ENCODE measurements at regions not wholly inside any gene's neighbourhood (a gene's known extent, or its start where the extent isn't known, plus 50 kb on each side); places are given as distances from the start of the nearest gene placed in this dataset.
"Not testable (repeated sequence)": the region's sequence is repeated elsewhere in the genome, so short reads cannot be mapped to it uniquely, and the experiment has no call there.

DNA sequence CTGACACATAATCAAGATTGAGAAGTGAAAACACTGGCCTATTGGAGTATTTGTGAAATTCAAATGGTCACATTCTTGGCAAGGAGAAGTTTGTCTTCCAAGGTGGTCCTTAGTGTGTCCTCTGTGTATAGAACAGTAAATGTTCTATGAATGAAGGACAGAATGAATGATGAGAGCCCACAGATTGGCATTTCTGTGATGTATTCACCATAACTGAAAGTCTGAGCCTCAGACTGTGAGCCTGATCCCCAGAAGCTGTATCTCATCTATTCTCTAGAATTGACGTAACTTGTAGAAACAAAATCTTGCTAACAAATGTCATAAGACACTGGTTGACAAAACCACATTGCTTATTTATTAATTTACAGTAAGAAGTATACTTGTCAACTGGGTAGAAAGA, 111.5 kb upstream of the ETV3 start:
- H3K27ac ChIP-seq: no peak overlapping the region
- intact Hi-C loops (cut with DNase I; ENCODE audit: low total_unique reads): no loop called here
- H3K9me3 ChIP-seq: no peaks in the 10 kb centered on the region
- no peaks in the 10 kb centered on the region for H3K27me3 ChIP-seq
- no peaks in the 10 kb centered on the region for H3K36me3 ChIP-seq (ENCODE audit: low read depth, missing control alignments)
- no peaks in the 10 kb centered on the region for H3K4me1 ChIP-seq
- no peak for TF ChIP-seq POLR2A (IDR thresholded peaks at IDR 0.05)
- TF ChIP-seq, protein P1, sequence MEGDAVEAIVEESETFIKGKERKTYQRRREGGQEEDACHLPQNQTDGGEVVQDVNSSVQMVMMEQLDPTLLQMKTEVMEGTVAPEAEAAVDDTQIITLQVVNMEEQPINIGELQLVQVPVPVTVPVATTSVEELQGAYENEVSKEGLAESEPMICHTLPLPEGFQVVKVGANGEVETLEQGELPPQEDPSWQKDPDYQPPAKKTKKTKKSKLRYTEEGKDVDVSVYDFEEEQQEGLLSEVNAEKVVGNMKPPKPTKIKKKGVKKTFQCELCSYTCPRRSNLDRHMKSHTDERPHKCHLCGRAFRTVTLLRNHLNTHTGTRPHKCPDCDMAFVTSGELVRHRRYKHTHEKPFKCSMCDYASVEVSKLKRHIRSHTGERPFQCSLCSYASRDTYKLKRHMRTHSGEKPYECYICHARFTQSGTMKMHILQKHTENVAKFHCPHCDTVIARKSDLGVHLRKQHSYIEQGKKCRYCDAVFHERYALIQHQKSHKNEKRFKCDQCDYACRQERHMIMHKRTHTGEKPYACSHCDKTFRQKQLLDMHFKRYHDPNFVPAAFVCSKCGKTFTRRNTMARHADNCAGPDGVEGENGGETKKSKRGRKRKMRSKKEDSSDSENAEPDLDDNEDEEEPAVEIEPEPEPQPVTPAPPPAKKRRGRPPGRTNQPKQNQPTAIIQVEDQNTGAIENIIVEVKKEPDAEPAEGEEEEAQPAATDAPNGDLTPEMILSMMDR (IDR thresholded peaks at IDR 0.05): no peak
- WGBS, 2 donors: 92 to 100% methylated on average over 1 of the region's 1 CpG
- no peak for DNase-seq
- no peak overlapping the region for H3K4me3 ChIP-seq

- H3K4me3 ChIP-seq: no peak overlapping the region
- no peaks in the 10 kb centered on the region for H3K4me1 ChIP-seq
- H3K36me3 ChIP-seq (ENCODE audit: low read depth, missing control alignments): no peaks in the 10 kb centered on the region
- DNase-seq: no peak
- no peak overlapping the region for H3K27ac ChIP-seq
- intact Hi-C loops (cut with DNase I; ENCODE audit: low total_unique reads): no loop called here
- WGBS, 2 donors: 60 to 73% methylated on average over 2 of the region's 2 CpGs
- H3K9me3 ChIP-seq: no peaks in the 10 kb centered on the region
- TF ChIP-seq, protein P1 (IDR thresholded peaks at IDR 0.05): no peak
- TF ChIP-seq POLR2A (IDR thresholded peaks at IDR 0.05): no peak
- no peaks in the 10 kb centered on the region for H3K27me3 ChIP-seq
These were observed 111.1 kb upstream of the ETV3 start for GRCh38 chr1:157249326-157249725.

GRCh38 chr1:157247764-157248049, 109.5 kb upstream of the ETV3 start:
- intact Hi-C loops (cut with DNase I; ENCODE audit: low total_unique reads); H3K27me3 ChIP-seq; H3K27ac ChIP-seq; H3K4me1 ChIP-seq; H3K9me3 ChIP-seq; H3K4me3 ChIP-seq; DNase-seq; H3K36me3 ChIP-seq (ENCODE audit: low read depth, missing control alignments): not testable (repeated sequence)
- WGBS, 2 donors: 91 to 97% methylated on average over 2 of the region's 2 CpGs

- Histone ChIP-seq H3K4me1 (no peaks in the 10 kb centered on the region), H3K27me3 (no peaks in the 10 kb centered on the region), H3K27ac (no peak overlapping the region), H3K36me3 (ENCODE audit: low read depth, missing control alignments) (no peaks in the 10 kb centered on the region), H3K9me3 (no peaks in the 10 kb centered on the region), H3K4me3 (no peak overlapping the region)
- 89 to 93% methylated on average over 2 of the region's 2 CpGs for WGBS, 2 donors
- TF ChIP-seq, protein P1 (IDR thresholded peaks at IDR 0.05): no peak
- no peak for TF ChIP-seq POLR2A (IDR thresholded peaks at IDR 0.05)
- intact Hi-C loops (cut with DNase I; ENCODE audit: low total_unique reads): no loop called here
- DNase-seq: no peak
These were observed 109.0 kb upstream of the ETV3 start for GRCh38 chr1:157247005-157247763.

GRCh38 chr1:157245823-157246222, 107.6 kb upstream of the ETV3 start:
- Histone ChIP-seq H3K9me3 (no peaks in the 10 kb centered on the region), H3K4me3 (no peak overlapping the region), H3K27me3 (no peaks in the 10 kb centered on the region), H3K27ac (no peak overlapping the region), H3K36me3 (ENCODE audit: low read depth, missing control alignments) (no peaks in the 10 kb centered on the region), H3K4me1 (peaks cover 6% of the 10 kb centered on the region)
- WGBS, 2 donors: 88 to 95% methylated on average over 2 of the region's 2 CpGs
- intact Hi-C loops (cut with DNase I; ENCODE audit: low total_unique reads): no loop called here
- no peak for DNase-seq
- no peak for TF ChIP-seq POLR2A (IDR thresholded peaks at IDR 0.05)
- TF ChIP-seq, protein P1 (IDR thresholded peaks at IDR 0.05): no peak

Measured in testis (tissue), 2 donors.